Stimulated activated CD8-positive, alpha-beta memory T cell treated with anti-CD3 and anti-CD28 coated beads, Interleukin-15, amount 100 ng/mL, for 4 hours (primary cell): ENCODE measurements at regions not wholly inside any gene's neighbourhood (a gene's known extent, or its start where the extent isn't known, plus 50 kb on each side); places are given as distances from the start of the nearest gene placed in this dataset.

Experiments used
- DNase-seq, 2 donors: peaks; one replicate each; pipeline ENCODE4 v3.0.0-alpha.2; 2020; ENCODE audit warnings: low read depth in 2 of 2

- DNase-seq, result no peak
Measured at GRCh38 chr2:425947-426346, 138.1 kb upstream of the ALKAL2 start.

- DNase-seq, result no peak
Measured at GRCh38 chr2:425243-425642, 137.4 kb upstream of the ALKAL2 start.

- no peak for DNase-seq
Measured at GRCh38 chr2:424306-425171, 136.6 kb upstream of the ALKAL2 start.

- DNase-seq, result no peak
Measured at GRCh38 chr2:423479-423878, 135.6 kb upstream of the ALKAL2 start.

- DNase-seq, result no peak
Measured at GRCh38 chr2:422676-423435, 135.0 kb upstream of the ALKAL2 start.

GRCh38 chr2:421406-421805, 133.5 kb upstream of the ALKAL2 start:
- DNase-seq, result no peak

GRCh38 chr2:419687-420317, 131.9 kb upstream of the ALKAL2 start:
- no peak for DNase-seq

- no peak for DNase-seq
Measured at GRCh38 chr2:417662-418061, 129.8 kb upstream of the ALKAL2 start.

GRCh38 chr2:417006-417405, 129.1 kb upstream of the ALKAL2 start:
- no peak for DNase-seq

- no peak for DNase-seq
Measured at GRCh38 chr2:415986-416610, 128.2 kb upstream of the ALKAL2 start.

- no peak for DNase-seq
Measured at GRCh38 chr2:409523-409922, 121.6 kb upstream of the ALKAL2 start.

GRCh38 chr2:407630-408029, 119.7 kb upstream of the ALKAL2 start:
- no peak for DNase-seq

- no peak for DNase-seq
Measured at GRCh38 chr2:406876-407275, 119.0 kb upstream of the ALKAL2 start.

GRCh38 chr2:406231-406630, 118.3 kb upstream of the ALKAL2 start:
- DNase-seq, result no peak

- DNase-seq, result no peak
Measured at GRCh38 chr2:404581-404980, 116.7 kb upstream of the ALKAL2 start.

GRCh38 chr2:403682-404081, 115.8 kb upstream of the ALKAL2 start:
- DNase-seq, result no peak

- DNase-seq, result no peak
Measured at GRCh38 chr2:402721-403120, 114.8 kb upstream of the ALKAL2 start.

- no peak for DNase-seq
Measured at GRCh38 chr2:402206-402605, 114.3 kb upstream of the ALKAL2 start.

- no peak for DNase-seq
Measured at GRCh38 chr2:401019-401679, 113.3 kb upstream of the ALKAL2 start.

- no peak for DNase-seq
Measured at GRCh38 chr2:397926-398325, 110.0 kb upstream of the ALKAL2 start.

- DNase-seq, result no peak
Measured at GRCh38 chr2:397521-397920, 109.6 kb upstream of the ALKAL2 start.

- DNase-seq, result no peak
Measured at GRCh38 chr2:396903-397302, 109.0 kb upstream of the ALKAL2 start.
